Nephron (organoid): ENCODE measurements at regions not wholly inside any gene's neighbourhood (a gene's known extent, or its start where the extent isn't known, plus 50 kb on each side); places are given as distances from the start of the nearest gene placed in this dataset.

Source experiments
- H3K27ac Mint-ChIP-seq, 3 experiments: 2 replicates each; pipeline ENCODE4 v1.8.0; 2020; ENCODE audit warnings: mixed read lengths in 3 of 3, mild to moderate bottlenecking in 2 of 3, moderate library complexity in 1 of 3
- H3K27me3 Mint-ChIP-seq: 2 replicates; pipeline ENCODE4 v1.8.0; 2021; ENCODE audit warnings: low read depth, mild to moderate bottlenecking, moderate library complexity, mixed read lengths
- H3K36me3 Mint-ChIP-seq: 2 replicates; pipeline ENCODE4 v1.8.0; 2020; ENCODE audit warnings: low read depth, mixed read lengths
- H3K4me1 Mint-ChIP-seq: 2 replicates; pipeline ENCODE4 v1.8.0; 2020; ENCODE audit warnings: mixed read lengths
- H3K4me3 Mint-ChIP-seq, 3 experiments: 2 replicates each; pipeline ENCODE4 v1.8.0; 2020; ENCODE audit warnings: mild to moderate bottlenecking in 3 of 3, mixed read lengths in 3 of 3, moderate library complexity in 2 of 3
- H3K9me3 Mint-ChIP-seq: 2 replicates; pipeline ENCODE4 v1.8.0; 2020; ENCODE audit warnings: mixed read lengths
- CTCF ChIP-seq, 3 experiments: fragments of 200-600 bp; sonication (generic); IDR thresholded peaks; one replicate each; pipeline ENCODE4 v1.5.0; 2021; ENCODE audit warnings: antibody characterized with exemption in 3 of 3; ENCODE audit not compliant: unreplicated experiment in 3 of 3

- Mint-ChIP-seq H3K27ac (no peak overlapping the region), H3K9me3 (no peaks in the 10 kb centered on the region), H3K4me1 (peaks cover 26% of the 10 kb centered on the region), H3K4me3 (no peak overlapping the region), H3K27me3 (peaks cover 5% of the 10 kb centered on the region), H3K36me3 (no peaks in the 10 kb centered on the region)
- TF ChIP-seq CTCF (IDR thresholded peaks at IDR 0.05; ENCODE audit: unreplicated experiment in 3 of 3): no peak
These were observed 159.8 kb downstream of the UXS1 start for GRCh38 chr2:106034325-106034724.

GRCh38 chr2:106032676-106033075 is 161.4 kb downstream of the UXS1 start:
- Mint-ChIP-seq H3K4me1 (peaks cover 13% of the 10 kb centered on the region), H3K9me3 (no peaks in the 10 kb centered on the region), H3K36me3 (no peaks in the 10 kb centered on the region), H3K27me3 (no peaks in the 10 kb centered on the region), H3K4me3 (no peak overlapping the region), H3K27ac (no peak overlapping the region)
- TF ChIP-seq CTCF (IDR thresholded peaks at IDR 0.05; ENCODE audit: unreplicated experiment in 3 of 3): no peak

- Mint-ChIP-seq H3K27me3 (peaks cover 5% of the 10 kb centered on the region), H3K4me3 (no peak overlapping the region), H3K27ac (peak overlapping the region; percentile 58 to 86 (median 84)), H3K4me1 (peaks cover 27% of the 10 kb centered on the region), H3K9me3 (no peaks in the 10 kb centered on the region), H3K36me3 (no peaks in the 10 kb centered on the region)
- TF ChIP-seq CTCF (IDR thresholded peaks at IDR 0.05; ENCODE audit: unreplicated experiment in 3 of 3): no peak
These were observed 163.5 kb downstream of the UXS1 start for GRCh38 chr2:106030287-106031268.

- peak overlapping the region in 1 of 3 experiments; percentile 15 for H3K27ac Mint-ChIP-seq
- peaks cover 5% of the 10 kb centered on the region for H3K27me3 Mint-ChIP-seq
- H3K9me3 Mint-ChIP-seq: no peaks in the 10 kb centered on the region
- no peak for TF ChIP-seq CTCF (IDR thresholded peaks at IDR 0.05; ENCODE audit: unreplicated experiment in 3 of 3)
- no peak overlapping the region for H3K4me3 Mint-ChIP-seq
- H3K4me1 Mint-ChIP-seq: peaks cover 45% of the 10 kb centered on the region
- no peaks in the 10 kb centered on the region for H3K36me3 Mint-ChIP-seq
These were observed 165.9 kb downstream of the UXS1 start for GRCh38 chr2:106028192-106028591.

- Mint-ChIP-seq H3K9me3 (no peaks in the 10 kb centered on the region), H3K27me3 (peaks cover 5% of the 10 kb centered on the region), H3K36me3 (no peaks in the 10 kb centered on the region), H3K4me3 (no peak overlapping the region), H3K4me1 (peaks cover 58% of the 10 kb centered on the region), H3K27ac (peak overlapping the region in 2 of 3 experiments; percentile 28 to 44)
- no peak for TF ChIP-seq CTCF (IDR thresholded peaks at IDR 0.05; ENCODE audit: unreplicated experiment in 3 of 3)
These were observed 167.6 kb downstream of the UXS1 start for GRCh38 chr2:106026271-106027190.
